HCT116 (cell line): ENCODE measurements at regions not wholly inside any gene's neighbourhood (a gene's known extent, or its start where the extent isn't known, plus 50 kb on each side); places are given as distances from the start of the nearest gene placed in this dataset.

ENCODE experiments used
- EZH2 ChIP-seq: fragments of 200-600 bp; sonication (generic); IDR thresholded peaks from 2 replicates; pipeline ENCODE4 v1.6.1; 2017; ENCODE audit warnings: antibody characterized with exemption, mixed run types
- POLR2AphosphoS5 ChIP-seq: IDR thresholded peaks from 2 replicates; pipeline ENCODE4 v1.6.1; 2011; ENCODE audit warnings: mild to moderate bottlenecking, low read depth, low read length, moderate library complexity
- RAD21 ChIP-seq: IDR thresholded peaks from 2 replicates; pipeline ENCODE4 v1.6.1; 2012; ENCODE audit warnings: low read depth, mild to moderate bottlenecking
- TF ChIP-seq, protein P1 (sequence below), 3 experiments: fragments of 200-600 bp in 1 of 3; sonication (generic) in 1 of 3; IDR thresholded peaks in 2 of 3; conservative IDR thresholded peaks in 1 of 3; 2 replicates each; pipeline ENCODE4 v1.5.1; 2012 to 2017; ENCODE audit warnings: low read depth in 2 of 3, low read length in 2 of 3, antibody characterized with exemption in 1 of 3, borderline replicate concordance in 1 of 3, control low read depth in 1 of 3, mild to moderate bottlenecking in 1 of 3, mixed read lengths in 1 of 3, mixed run types in 1 of 3, moderate library complexity in 1 of 3; ENCODE audit not compliant: insufficient read depth in 1 of 3

DNA sequence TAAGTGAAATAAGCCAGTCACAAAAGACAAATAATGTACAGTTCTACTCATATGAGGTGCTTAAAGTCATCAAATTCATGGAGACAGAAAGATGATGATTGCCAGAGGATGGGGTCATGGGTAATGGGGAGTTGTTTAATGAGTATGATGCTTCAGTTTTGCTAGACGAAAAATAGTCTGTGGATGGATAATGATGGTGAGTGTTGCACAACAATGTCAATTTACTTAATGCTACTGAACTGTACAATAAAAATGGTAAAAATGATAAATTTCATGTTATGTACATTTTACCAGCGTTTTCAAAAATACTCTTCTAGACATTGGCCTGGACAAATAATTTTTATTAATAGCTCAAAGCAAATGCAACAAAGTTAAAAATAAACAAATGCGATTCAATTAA, 118.5 kb upstream of the KYNU start:
- TF ChIP-seq, protein P1, sequence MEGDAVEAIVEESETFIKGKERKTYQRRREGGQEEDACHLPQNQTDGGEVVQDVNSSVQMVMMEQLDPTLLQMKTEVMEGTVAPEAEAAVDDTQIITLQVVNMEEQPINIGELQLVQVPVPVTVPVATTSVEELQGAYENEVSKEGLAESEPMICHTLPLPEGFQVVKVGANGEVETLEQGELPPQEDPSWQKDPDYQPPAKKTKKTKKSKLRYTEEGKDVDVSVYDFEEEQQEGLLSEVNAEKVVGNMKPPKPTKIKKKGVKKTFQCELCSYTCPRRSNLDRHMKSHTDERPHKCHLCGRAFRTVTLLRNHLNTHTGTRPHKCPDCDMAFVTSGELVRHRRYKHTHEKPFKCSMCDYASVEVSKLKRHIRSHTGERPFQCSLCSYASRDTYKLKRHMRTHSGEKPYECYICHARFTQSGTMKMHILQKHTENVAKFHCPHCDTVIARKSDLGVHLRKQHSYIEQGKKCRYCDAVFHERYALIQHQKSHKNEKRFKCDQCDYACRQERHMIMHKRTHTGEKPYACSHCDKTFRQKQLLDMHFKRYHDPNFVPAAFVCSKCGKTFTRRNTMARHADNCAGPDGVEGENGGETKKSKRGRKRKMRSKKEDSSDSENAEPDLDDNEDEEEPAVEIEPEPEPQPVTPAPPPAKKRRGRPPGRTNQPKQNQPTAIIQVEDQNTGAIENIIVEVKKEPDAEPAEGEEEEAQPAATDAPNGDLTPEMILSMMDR (IDR thresholded peaks at IDR 0.05 in 2 of 3, conservative IDR thresholded peaks at IDR 0.05 in 1 of 3; ENCODE audit: borderline replicate concordance in 1 of 3, insufficient read depth in 1 of 3, low read depth in 2 of 3, low read length in 2 of 3), result no peak
- no peak for TF ChIP-seq EZH2
- no peak for TF ChIP-seq RAD21
- no peak for TF ChIP-seq POLR2AphosphoS5
